Neural cell (in vitro differentiated cells): ENCODE measurements at regions not wholly inside any gene's neighbourhood (a gene's known extent, or its start where the extent isn't known, plus 50 kb on each side); places are given as distances from the start of the nearest gene placed in this dataset.

Source experiments
- CTCF ChIP-seq: fragments of 450-650 bp; IDR thresholded peaks from 2 replicates; pipeline ENCODE4 v1.5.1; 2014; ENCODE audit warnings: antibody characterized with exemption, mild to moderate bottlenecking, moderate library complexity; ENCODE audit not compliant: poor library complexity, severe bottlenecking
- RAD21 ChIP-seq: fragments of 450-650 bp; conservative IDR thresholded peaks from 2 replicates; pipeline ENCODE4 v1.6.1; 2014; ENCODE audit warnings: antibody characterized with exemption, mild to moderate bottlenecking, moderate library complexity

DNA sequence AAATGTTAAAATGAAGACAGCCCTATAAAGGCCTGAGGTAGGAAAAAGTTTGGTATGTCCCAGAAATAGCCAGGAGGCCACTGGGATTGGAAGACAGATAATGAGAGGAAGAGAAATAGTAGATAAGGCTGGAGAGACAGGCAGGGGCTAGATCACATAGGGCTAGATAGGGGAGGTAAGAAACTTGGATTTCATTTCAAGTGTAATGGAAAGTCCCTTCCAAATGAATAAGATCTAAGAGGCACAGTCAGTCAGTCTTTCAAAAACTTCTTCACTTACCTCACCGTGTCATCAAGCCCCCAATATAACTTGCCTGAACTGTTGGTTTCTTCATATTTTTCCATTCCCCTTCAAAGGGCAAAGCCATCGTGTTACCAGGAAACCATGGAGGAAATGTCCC, 121.8 kb downstream of the SPCS3 start:
- no peak for TF ChIP-seq CTCF
- TF ChIP-seq RAD21, result no peak
